ENCODE measurements at regions not wholly inside any gene's neighbourhood (a gene's known extent, or its start where the extent isn't known, plus 50 kb on each side); places are given as distances from the start of the nearest gene placed in this dataset.

DNA sequence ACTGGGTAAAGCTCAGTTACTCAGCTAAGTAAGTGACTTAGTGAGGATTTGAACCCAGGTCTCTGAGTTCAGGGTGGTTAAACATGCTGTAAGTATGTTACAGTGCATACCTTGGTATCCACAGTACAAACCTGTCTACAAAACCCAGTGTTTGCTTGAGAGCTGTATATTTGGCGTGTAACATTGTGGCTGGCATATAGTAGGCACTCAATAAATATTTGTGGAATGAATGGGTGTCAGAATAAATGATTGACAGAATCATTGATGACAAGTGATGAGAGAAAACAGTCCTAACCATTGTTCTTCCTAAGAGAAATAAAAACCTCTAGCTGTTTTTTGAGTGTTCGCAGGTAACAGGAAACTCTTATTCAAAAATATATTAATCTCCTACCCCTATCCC, 79.7 kb upstream of the BCOR start:
- no peak for DNase-seq

GRCh38 chrX:40177117-40177430, 79.3 kb upstream of the BCOR start:
- peak in 1 of 5 experiments; percentile 72 for DNase-seq

DNA sequence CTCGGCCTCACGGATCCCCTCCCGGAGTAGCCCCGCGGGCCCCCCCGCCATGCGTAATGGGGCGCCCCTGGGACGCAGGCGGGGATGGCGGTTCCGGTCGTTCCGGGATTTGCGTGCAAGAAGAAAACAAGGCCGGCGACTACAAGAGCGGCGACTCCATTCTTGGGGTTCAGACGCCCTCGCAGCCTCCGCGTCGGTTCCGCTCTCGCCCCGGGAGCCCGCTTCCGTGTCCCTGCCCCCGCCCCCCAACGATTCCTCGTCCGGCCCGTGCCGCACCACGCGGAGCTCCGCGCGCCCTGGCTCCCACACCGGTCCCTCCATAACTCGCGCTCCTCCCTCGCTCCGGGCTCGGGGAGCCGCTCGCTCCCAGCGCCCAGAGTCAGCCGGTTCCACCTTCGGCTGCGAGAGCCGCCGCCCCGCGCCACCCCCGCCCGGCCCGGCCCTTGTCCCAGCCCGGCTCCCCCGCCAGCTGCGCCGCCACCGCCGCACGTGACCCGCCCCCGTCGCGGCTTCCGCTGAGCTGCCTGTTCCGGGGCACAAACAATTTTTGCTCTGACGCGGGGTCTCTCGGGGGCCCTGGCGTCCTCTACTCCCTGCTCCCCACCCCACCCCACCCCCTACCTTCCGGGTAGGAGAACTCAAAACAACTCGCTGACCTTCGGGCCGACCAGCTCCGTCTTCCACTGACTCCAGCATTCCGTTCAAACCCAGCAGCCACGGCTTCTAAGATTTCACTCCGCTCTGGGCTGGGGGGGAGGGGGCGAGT, 78.8 kb upstream of the BCOR start:
- DNase-seq, result peak; percentile 44 to 87 (median 71)

DNA sequence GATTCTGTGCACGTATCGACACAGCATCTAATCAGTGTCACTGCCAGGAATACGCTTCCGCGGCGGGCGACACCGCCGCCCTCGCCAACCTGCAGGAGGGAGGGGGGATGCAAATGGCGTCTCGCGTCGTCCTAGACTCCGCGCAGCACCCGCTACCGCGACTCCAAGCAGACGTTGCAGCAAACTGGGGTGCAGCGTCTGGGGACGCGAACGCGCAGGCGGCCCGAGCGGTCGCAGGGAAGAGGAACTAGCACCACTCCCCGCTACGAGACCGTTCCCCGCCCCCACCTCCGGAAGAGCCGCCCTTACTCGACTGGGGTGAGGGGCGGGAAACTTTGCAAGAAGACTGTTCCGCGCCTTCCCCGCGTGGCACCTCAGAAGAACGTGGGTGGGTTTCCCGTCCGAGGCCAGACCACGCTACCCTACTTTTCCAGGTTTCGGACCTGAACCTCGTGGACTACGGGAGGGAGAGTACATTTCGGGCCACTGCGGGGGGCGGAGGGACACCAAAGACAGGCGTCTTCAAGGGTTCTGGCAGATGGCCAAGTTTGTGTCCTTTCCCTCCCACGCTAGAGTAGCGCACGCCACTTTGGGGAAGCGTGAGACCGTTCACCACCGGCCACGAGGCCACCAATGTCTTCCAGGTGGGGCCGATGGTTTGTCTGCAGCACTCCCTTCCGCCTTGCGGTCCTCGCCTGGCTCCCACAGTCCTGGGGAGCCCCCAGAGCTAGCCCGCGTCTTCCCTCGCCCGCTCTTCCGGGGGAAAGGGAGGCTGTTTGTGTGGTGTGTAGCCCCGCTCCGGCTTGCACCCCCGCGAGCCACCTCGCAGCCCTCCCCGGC, 78.0 kb upstream of the BCOR start:
- peak in 4 of 5 experiments; percentile 58 to 93 (median 72) for DNase-seq

- peak in 2 of 5 experiments; percentile 19 to 63 for DNase-seq
These were observed 77.2 kb upstream of the BCOR start for GRCh38 chrX:40174854-40175510.

DNA sequence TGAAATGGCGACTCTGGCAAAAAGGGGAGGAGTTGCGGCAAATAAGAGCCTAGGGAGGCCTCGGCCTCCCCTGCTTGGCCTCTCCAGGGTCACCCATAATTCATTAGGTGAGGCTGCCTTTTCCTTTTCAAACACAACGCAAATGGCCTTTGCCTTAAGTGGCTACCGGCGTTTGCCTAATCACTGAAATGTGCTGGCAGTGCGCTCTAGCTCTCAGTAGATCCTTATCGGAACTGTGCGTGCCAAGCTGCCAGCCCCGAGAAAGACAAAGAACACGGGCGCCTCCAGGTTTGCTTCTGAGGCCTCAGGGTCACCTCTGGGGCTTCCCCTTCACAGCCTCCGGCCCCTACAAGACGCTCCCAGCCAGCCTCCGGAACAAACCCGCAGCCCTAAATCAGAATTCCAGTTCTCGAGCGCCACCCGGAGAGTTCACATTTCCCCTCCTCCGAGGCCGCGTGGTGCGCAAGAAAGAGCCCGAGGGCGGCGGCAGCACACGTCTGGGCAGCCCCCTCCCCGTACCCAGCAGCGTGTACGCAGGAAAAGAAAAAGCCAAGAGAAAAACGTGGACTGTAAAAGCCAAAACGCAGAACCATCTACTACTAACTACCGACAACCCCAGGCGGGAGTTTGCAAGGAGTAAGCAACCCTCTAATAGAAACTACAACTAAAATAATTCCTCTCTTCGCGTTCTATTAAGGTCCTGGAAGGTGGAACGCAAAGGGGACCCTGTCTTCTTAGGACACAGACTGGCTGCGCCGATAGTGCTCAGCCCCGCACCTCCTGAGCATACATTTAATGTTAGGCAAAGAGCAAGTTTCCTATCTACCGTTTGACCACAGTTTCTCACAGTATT, 76.5 kb upstream of the BCOR start:
- DNase-seq, result peak in 3 of 5 experiments; percentile 38 to 92 (median 62)

DNA sequence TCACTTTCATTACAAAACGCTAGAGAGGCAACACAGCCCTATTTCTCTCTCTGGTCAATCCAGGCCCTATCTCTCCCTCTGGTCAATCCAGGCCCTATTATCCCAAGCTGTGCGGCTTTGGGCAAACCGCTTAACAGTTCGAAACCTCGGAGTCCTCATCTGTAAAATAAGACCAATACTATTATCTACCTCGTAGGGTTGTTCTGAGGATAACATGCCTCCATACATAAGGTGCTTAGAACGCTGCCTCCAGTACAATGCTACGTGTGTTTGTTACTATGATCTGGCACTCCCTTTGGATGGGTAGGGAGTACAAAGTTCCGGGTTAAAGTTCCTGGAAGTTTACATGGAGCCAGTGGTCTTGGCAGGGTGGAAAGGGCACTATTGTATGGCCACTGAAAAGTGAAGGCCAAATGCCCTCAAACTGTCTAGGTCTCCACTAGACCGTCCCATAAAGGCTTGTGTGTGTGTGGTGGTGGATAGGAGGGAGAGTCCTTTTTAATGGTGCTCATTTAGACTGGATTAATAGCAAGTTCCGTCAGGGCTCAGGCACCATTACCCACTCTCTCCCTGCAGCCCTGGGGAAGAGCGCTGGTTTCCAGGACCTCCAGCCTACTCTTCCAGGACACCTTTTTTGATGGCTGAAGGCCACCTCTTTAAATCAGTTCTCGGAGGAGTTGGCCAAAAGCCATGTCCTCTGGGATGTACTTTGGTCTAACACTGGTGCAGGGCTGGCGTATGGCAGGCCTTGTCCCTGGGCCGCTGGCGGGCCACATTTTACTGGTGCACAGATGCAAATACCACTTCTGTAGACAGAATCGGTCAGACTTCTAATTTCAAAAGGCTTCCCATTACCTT, 75.6 kb upstream of the BCOR start:
- DNase-seq, result no peak

- DNase-seq, result peak in 1 of 5 experiments; percentile 59
These were observed 74.8 kb upstream of the BCOR start for GRCh38 chrX:40172401-40173142.

DNA sequence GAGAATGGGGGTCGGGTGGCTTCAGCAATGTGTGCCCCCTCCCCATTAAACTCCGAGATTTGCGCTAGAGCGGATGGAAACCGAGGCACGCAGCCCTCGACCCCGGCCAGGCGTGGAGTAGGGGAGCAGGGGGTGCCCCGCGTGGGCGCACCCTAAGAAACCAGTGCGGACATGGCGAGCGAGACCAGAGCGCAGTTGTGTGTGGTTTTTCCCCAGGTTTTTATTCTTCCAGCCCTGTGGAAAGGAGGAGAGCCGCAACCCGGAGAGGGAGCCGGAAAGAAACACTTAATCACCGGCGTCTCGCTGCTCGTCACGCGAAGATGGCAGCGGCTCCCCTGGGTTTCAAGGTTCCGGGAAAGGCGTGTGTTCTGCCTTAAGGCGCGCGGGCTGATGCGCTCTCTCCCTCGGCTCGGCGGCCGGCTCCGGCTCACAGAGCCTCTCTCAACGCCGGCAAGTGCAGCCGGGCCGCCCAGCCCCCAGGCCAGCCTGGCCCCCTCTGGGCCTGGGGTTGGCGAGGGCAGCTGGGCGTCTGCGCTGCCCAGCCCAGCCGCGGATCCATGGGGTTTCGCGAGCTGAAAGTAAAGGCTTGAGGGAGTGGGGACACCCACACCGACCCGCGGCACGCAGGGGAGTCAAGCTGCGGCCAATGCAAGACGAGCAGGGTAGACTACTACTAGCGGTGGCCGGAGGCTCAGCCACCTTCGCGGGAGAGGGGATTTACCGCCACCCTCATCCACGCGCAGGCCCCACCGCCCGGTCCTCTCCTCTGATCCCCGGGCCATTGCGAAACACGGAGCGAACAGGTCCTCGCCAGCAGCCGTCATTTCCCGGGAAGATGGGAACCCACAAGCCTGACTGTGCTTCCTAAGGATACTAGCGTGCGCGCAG, 74.0 kb upstream of the BCOR start:
- DNase-seq, result peak in 2 of 5 experiments; percentile 29 to 65

- peak in 1 of 5 experiments; percentile 62 for DNase-seq
These were observed 73.2 kb upstream of the BCOR start for GRCh38 chrX:40170830-40171512.

GRCh38 chrX:40169193-40170101, 71.7 kb upstream of the BCOR start:
- DNase-seq, result peak in 4 of 5 experiments; percentile 63 to 92 (median 67)

- DNase-seq, result no peak
These were observed 70.8 kb upstream of the BCOR start for GRCh38 chrX:40168480-40169011.

- DNase-seq, result peak in 1 of 5 experiments; percentile 49
These were observed 70.2 kb upstream of the BCOR start for GRCh38 chrX:40167850-40168479.

DNA sequence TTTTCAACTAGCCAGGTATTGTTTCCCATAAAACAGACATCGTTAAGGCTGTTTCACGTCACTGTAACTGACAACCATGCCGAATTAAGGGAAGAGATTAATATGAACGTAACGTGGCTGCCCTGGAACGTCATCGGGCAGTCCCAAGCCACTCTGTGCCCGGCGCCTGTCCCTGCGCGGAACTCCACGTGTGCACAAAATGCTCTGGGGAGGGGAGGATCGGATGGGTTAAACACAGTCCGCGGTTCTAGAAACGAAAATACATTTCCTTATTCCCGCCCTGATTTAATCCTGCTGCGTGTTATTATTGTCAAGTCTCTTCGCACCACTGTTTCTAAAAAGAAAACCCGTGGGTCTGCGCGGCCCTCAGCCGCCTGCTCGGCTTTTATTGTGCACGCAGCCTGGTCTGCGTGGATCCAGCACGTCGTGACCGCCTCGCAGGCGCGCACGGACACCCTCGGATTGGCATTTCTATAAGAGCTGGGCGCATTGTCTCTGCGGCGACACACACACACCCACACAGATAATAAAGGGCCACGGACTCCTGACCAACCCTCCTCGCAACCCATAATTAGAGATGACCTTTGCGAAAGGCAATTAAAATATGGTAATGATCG, 69.6 kb upstream of the BCOR start:
- DNase-seq, result no peak

GRCh38 chrX:40166582-40166981, 68.8 kb upstream of the BCOR start:
- no peak for DNase-seq

DNA sequence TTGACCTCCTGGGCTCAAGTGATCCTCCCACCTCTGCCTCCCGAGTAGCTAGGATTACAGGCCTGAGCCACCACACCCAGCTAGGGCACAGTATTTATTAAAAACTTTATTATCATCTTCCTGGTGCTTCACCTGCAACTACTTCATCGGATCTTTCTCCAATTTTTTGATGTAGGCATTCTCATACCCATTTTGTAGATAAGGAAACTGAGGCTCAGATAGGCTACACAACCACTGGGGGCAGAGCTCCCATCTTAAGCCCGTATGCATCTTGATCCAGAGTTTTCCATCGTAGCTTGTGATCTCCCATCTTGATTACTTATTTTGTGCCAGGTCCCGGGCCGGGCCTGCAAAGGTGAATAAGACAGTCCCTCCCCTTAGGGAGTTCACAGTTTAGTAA, 68.1 kb upstream of the BCOR start:
- DNase-seq, result no peak

DNA sequence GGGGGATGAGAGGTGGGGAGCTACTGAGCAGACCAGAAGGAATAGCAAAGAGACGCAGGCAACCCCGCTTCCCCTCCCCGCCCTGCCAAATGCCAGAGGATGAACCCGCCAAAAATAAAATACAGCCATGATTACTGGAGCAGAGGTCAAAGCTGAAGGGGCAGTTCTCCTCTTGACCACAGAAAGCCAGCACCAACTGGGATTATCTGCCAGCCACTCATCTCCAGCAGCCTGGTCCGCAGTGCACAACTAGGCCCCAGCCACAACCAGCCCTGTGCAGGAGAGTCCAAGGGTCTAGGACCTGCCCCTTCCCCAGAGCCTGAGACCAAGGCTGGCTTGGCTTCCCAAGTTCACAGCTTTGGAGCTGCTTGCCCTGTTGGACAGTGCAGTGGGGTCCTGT, 67.4 kb upstream of the BCOR start:
- no peak for DNase-seq
